Parathyroid adenoma (tissue), 2 donors: ENCODE measurements at regions not wholly inside any gene's neighbourhood (a gene's known extent, or its start where the extent isn't known, plus 50 kb on each side); places are given as distances from the start of the nearest gene placed in this dataset.

ENCODE experiments used
- H2AFZ ChIP-seq: fragments of 300-600 bp; sonication (generic); one replicate; pipeline ENCODE4 v1.7.0; 2017; ENCODE audit warnings: antibody characterized with exemption, mild to moderate bottlenecking
- H3K27ac ChIP-seq: fragments of 300-600 bp; sonication (generic); one replicate; pipeline ENCODE4 v1.7.0; 2017
- H3K27me3 ChIP-seq: fragments of 300-600 bp; sonication (generic); one replicate; pipeline ENCODE4 v1.7.0; 2017; ENCODE audit warnings: low read length; ENCODE audit not compliant: control insufficient read depth, insufficient read depth
- H3K36me3 ChIP-seq: fragments of 300-600 bp; sonication (generic); one replicate; pipeline ENCODE4 v1.7.0; 2017; ENCODE audit warnings: low read length; ENCODE audit not compliant: control insufficient read depth, insufficient read depth
- H3K4me1 ChIP-seq: fragments of 300-600 bp; sonication (generic); one replicate; pipeline ENCODE4 v1.7.0; 2017; ENCODE audit warnings: control low read depth
- H3K4me2 ChIP-seq: fragments of 300-600 bp; sonication (generic); one replicate; pipeline ENCODE4 v1.7.0; 2017; ENCODE audit warnings: low read length
- H3K4me3 ChIP-seq: fragments of 300-600 bp; sonication (generic); one replicate; pipeline ENCODE4 v1.7.0; 2017; ENCODE audit warnings: low read depth, low read length
- H3K79me2 ChIP-seq: fragments of 300-600 bp; sonication (generic); one replicate; pipeline ENCODE4 v1.7.0; 2017; ENCODE audit warnings: control low read depth
- H3K9ac ChIP-seq: fragments of 300-600 bp; sonication (generic); one replicate; pipeline ENCODE4 v1.7.0; 2017; ENCODE audit warnings: mild to moderate bottlenecking
- H3K9me3 ChIP-seq: fragments of 300-600 bp; sonication (generic); one replicate; pipeline ENCODE4 v1.7.0; 2017; ENCODE audit warnings: low read length; ENCODE audit not compliant: control insufficient read depth
- TF ChIP-seq, protein P1 (sequence below): fragments of 300-600 bp; sonication (generic); IDR thresholded peaks from one replicate; pipeline ENCODE4 v1.7.0; 2017; ENCODE audit warnings: antibody characterized with exemption, mild to moderate bottlenecking
- donor health status: primary hyperparathyroidism.

DNA sequence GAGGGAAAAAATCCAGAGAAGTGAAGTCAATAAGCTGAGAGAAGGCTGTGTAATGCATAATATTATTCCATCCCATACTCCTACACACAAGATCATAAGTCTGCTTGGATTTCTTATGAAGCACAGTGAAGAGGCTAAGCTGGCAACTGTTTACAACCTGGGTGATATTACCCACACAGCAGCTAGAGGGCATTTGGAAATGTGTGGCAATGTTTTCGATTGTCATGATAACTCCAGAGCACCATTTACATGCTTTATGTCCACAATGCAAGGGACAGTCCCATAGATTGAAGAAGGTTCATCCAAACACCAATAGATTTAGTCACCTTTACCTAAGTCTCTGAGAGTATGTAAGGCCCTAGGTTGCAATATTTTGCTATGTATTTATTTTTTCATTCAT is 412.2 kb downstream of the PPP3CA start:
- H3K4me3 ChIP-seq, result no peak overlapping the region
- no peaks in the 10 kb centered on the region for H3K27me3 ChIP-seq
- no peak overlapping the region for H3K9ac ChIP-seq
- TF ChIP-seq, protein P1, sequence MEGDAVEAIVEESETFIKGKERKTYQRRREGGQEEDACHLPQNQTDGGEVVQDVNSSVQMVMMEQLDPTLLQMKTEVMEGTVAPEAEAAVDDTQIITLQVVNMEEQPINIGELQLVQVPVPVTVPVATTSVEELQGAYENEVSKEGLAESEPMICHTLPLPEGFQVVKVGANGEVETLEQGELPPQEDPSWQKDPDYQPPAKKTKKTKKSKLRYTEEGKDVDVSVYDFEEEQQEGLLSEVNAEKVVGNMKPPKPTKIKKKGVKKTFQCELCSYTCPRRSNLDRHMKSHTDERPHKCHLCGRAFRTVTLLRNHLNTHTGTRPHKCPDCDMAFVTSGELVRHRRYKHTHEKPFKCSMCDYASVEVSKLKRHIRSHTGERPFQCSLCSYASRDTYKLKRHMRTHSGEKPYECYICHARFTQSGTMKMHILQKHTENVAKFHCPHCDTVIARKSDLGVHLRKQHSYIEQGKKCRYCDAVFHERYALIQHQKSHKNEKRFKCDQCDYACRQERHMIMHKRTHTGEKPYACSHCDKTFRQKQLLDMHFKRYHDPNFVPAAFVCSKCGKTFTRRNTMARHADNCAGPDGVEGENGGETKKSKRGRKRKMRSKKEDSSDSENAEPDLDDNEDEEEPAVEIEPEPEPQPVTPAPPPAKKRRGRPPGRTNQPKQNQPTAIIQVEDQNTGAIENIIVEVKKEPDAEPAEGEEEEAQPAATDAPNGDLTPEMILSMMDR, result no peak
- no peak overlapping the region for H2AFZ ChIP-seq
- H3K9me3 ChIP-seq, result no peaks in the 10 kb centered on the region
- H3K79me2 ChIP-seq, result no peaks in the 10 kb centered on the region
- H3K4me1 ChIP-seq, result no peaks in the 10 kb centered on the region
- H3K27ac ChIP-seq, result no peak overlapping the region
- no peaks in the 10 kb centered on the region for H3K36me3 ChIP-seq
- H3K4me2 ChIP-seq, result no peak overlapping the region

GRCh38 chr4:100933628-100934027 is 413.7 kb downstream of the PPP3CA start:
- Histone ChIP-seq H3K79me2 (no peaks in the 10 kb centered on the region), H3K36me3 (no peaks in the 10 kb centered on the region), H3K27me3 (no peaks in the 10 kb centered on the region), H3K9me3 (no peaks in the 10 kb centered on the region), H3K27ac (no peak overlapping the region), H2AFZ (no peak overlapping the region), H3K4me1 (no peaks in the 10 kb centered on the region), H3K4me2 (no peak overlapping the region), H3K9ac (no peak overlapping the region), H3K4me3 (no peak overlapping the region)
- TF ChIP-seq, protein P1, result no peak

DNA sequence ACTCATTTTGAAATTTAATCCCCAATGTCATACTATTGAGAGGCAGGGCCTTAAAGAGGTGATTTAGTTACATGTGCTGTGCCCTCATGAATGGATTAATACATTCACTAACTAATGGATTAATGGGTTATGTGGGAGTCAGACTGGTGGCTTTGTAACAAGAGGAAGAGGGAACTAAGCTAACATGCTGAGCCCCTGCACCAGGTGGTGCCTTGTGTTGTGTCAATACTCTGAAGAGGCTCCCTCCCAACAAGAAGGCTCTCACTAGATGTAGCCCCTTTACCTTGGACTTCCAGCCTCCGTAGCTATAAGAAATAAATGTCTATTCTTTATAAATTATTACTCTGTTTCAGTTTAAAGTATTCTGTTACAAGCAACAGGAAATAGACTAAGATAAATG is 411.9 kb upstream of the EMCN start:
- no peak overlapping the region for H3K9ac ChIP-seq
- no peaks in the 10 kb centered on the region for H3K9me3 ChIP-seq
- H2AFZ ChIP-seq, result no peak overlapping the region
- H3K27me3 ChIP-seq, result no peaks in the 10 kb centered on the region
- H3K4me1 ChIP-seq, result no peaks in the 10 kb centered on the region
- TF ChIP-seq, protein P1, result no peak
- no peaks in the 10 kb centered on the region for H3K36me3 ChIP-seq
- no peak overlapping the region for H3K4me2 ChIP-seq
- H3K79me2 ChIP-seq, result no peaks in the 10 kb centered on the region
- no peak overlapping the region for H3K27ac ChIP-seq
- H3K4me3 ChIP-seq, result no peak overlapping the region

DNA sequence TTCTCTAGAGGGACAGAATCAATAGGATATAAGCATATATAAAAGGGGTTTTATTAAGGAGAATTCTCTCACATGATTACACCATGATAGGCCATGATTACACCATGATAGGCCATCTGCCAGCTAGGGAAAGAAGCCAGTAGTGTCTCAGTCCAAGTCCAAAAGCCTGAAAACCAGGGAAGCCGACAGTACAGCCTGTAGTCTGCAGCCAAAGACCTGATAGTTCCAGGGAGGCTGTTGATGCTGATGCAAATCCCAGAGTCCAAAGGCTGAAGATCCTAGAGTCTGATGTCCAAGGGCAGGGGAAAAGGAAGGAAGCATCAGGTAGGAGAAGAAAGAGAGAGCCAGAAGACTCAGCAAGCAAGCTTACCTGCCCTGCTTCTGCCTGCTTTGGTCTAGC is 411.3 kb upstream of the EMCN start:
- no peaks in the 10 kb centered on the region for H3K27me3 ChIP-seq
- TF ChIP-seq, protein P1, result no peak

GRCh38 chr4:100926039-100926717 is 408.4 kb upstream of the EMCN start:
- H3K27me3 ChIP-seq, result no peaks in the 10 kb centered on the region
- no peaks in the 10 kb centered on the region for H3K4me1 ChIP-seq
- H3K9me3 ChIP-seq, result no peaks in the 10 kb centered on the region
- no peak overlapping the region for H3K27ac ChIP-seq
- TF ChIP-seq, protein P1, result no peak
- no peak overlapping the region for H3K9ac ChIP-seq
- H2AFZ ChIP-seq, result no peak overlapping the region
- H3K79me2 ChIP-seq, result no peaks in the 10 kb centered on the region
- no peak overlapping the region for H3K4me2 ChIP-seq
- H3K36me3 ChIP-seq, result no peaks in the 10 kb centered on the region
- H3K4me3 ChIP-seq, result no peak overlapping the region

More for the DNA sequence above, 411.3 kb upstream of the EMCN start:
- H3K4me2 ChIP-seq, result no peak overlapping the region
- H3K27ac ChIP-seq, result no peak overlapping the region
- no peak overlapping the region for H2AFZ ChIP-seq
- no peak overlapping the region for H3K9ac ChIP-seq
- H3K4me1 ChIP-seq, result no peaks in the 10 kb centered on the region
- no peaks in the 10 kb centered on the region for H3K9me3 ChIP-seq
- no peaks in the 10 kb centered on the region for H3K36me3 ChIP-seq
- no peak overlapping the region for H3K4me3 ChIP-seq
- H3K79me2 ChIP-seq, result no peaks in the 10 kb centered on the region
